HL-60 (cell line): ENCODE measurements at regions not wholly inside any gene's neighbourhood (a gene's known extent, or its start where the extent isn't known, plus 50 kb on each side); places are given as distances from the start of the nearest gene placed in this dataset.

Experiments used
- GABPA ChIP-seq: IDR thresholded peaks from 2 replicates; pipeline ENCODE4 v1.6.1; 2012; ENCODE audit warnings: low read depth
- POLR2AphosphoS5 ChIP-seq: IDR thresholded peaks from 2 replicates; pipeline ENCODE4 v1.6.1; 2012; ENCODE audit warnings: low read depth
- SPI1 ChIP-seq: IDR thresholded peaks from 2 replicates; pipeline ENCODE4 v1.6.1; 2012; ENCODE audit warnings: low read depth, mild to moderate bottlenecking, borderline replicate concordance
- TF ChIP-seq, protein P1 (sequence below): IDR thresholded peaks from 2 replicates; pipeline ENCODE4 v1.6.1; 2012; ENCODE audit warnings: low read depth; ENCODE audit not compliant: insufficient replicate concordance
- TF ChIP-seq, protein P2 (sequence below): IDR thresholded peaks from one replicate; pipeline ENCODE4 v1.5.1; 2011; ENCODE audit warnings: low read length, control low read depth, inconsistent platforms; ENCODE audit not compliant: insufficient read depth

DNA sequence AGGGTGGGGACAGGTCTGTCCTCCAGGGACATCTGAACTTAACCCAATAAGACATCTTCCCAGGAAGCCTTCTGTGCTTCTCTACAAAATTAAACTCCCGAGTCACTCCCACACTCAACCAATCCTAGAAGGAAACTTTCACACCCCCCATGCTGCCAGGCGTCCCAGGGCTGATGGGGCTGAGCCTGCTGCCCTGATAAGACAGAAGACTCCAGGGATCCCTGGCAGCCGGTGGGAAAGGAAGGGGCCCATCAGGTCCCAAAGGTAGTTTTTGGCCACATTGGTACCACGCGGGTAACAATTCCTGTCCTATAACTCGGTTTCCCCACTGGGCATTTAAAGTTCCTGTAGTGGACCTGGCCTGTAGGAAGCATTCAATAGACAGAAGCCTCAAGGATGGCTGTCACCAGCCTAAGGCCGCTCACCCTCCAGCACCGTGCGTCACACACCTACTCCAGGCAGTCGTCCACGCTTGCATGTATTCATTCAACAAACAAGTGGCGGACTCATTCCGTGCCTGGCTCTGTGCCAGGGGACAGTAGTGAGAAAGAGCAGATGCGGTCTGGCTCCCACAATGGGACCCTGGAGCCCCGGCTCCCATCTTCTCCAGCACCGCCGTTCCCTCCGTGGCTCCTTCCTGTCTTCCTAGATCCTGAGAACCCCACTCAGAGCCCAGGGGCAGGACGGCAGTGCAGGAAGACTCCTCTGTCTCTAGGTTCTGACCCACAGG is 465.2 kb downstream of the NPHP4 start:
- TF ChIP-seq, protein P1, sequence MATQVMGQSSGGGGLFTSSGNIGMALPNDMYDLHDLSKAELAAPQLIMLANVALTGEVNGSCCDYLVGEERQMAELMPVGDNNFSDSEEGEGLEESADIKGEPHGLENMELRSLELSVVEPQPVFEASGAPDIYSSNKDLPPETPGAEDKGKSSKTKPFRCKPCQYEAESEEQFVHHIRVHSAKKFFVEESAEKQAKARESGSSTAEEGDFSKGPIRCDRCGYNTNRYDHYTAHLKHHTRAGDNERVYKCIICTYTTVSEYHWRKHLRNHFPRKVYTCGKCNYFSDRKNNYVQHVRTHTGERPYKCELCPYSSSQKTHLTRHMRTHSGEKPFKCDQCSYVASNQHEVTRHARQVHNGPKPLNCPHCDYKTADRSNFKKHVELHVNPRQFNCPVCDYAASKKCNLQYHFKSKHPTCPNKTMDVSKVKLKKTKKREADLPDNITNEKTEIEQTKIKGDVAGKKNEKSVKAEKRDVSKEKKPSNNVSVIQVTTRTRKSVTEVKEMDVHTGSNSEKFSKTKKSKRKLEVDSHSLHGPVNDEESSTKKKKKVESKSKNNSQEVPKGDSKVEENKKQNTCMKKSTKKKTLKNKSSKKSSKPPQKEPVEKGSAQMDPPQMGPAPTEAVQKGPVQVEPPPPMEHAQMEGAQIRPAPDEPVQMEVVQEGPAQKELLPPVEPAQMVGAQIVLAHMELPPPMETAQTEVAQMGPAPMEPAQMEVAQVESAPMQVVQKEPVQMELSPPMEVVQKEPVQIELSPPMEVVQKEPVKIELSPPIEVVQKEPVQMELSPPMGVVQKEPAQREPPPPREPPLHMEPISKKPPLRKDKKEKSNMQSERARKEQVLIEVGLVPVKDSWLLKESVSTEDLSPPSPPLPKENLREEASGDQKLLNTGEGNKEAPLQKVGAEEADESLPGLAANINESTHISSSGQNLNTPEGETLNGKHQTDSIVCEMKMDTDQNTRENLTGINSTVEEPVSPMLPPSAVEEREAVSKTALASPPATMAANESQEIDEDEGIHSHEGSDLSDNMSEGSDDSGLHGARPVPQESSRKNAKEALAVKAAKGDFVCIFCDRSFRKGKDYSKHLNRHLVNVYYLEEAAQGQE = no peak
- TF ChIP-seq POLR2AphosphoS5 = no peak
- TF ChIP-seq, protein P2, sequence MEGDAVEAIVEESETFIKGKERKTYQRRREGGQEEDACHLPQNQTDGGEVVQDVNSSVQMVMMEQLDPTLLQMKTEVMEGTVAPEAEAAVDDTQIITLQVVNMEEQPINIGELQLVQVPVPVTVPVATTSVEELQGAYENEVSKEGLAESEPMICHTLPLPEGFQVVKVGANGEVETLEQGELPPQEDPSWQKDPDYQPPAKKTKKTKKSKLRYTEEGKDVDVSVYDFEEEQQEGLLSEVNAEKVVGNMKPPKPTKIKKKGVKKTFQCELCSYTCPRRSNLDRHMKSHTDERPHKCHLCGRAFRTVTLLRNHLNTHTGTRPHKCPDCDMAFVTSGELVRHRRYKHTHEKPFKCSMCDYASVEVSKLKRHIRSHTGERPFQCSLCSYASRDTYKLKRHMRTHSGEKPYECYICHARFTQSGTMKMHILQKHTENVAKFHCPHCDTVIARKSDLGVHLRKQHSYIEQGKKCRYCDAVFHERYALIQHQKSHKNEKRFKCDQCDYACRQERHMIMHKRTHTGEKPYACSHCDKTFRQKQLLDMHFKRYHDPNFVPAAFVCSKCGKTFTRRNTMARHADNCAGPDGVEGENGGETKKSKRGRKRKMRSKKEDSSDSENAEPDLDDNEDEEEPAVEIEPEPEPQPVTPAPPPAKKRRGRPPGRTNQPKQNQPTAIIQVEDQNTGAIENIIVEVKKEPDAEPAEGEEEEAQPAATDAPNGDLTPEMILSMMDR = no peak
- TF ChIP-seq GABPA = no peak
- TF ChIP-seq SPI1 = no peak
